ENCODE measurements at regions not wholly inside any gene's neighbourhood (a gene's known extent, or its start where the extent isn't known, plus 50 kb on each side); places are given as distances from the start of the nearest gene placed in this dataset.

- no peak for DNase-seq
Measured at GRCh38 chr21:35344582-35344981, 295.5 kb upstream of the RUNX1 start.

GRCh38 chr21:35343046-35343819 is 294.1 kb upstream of the RUNX1 start:
- no peak for DNase-seq

- DNase-seq: no peak
Measured at GRCh38 chr21:35342440-35342839, 293.3 kb upstream of the RUNX1 start.

- DNase-seq: no peak
Measured at GRCh38 chr21:35340273-35340672, 291.2 kb upstream of the RUNX1 start.

- no peak for DNase-seq
Measured at GRCh38 chr21:35338881-35339632, 290.0 kb upstream of the RUNX1 start.

- DNase-seq: no peak
Measured at GRCh38 chr21:35338281-35338680, 289.2 kb upstream of the RUNX1 start.

GRCh38 chr21:35337573-35337972 is 288.5 kb upstream of the RUNX1 start:
- DNase-seq: no peak

GRCh38 chr21:35336534-35336933 is 287.4 kb upstream of the RUNX1 start:
- DNase-seq: no peak

- no peak for DNase-seq
Measured at GRCh38 chr21:35335951-35336446, 286.9 kb upstream of the RUNX1 start.

GRCh38 chr21:35333831-35334618 is 284.9 kb upstream of the RUNX1 start:
- DNase-seq: no peak

GRCh38 chr21:35332841-35333426 is 283.8 kb upstream of the RUNX1 start:
- no peak for DNase-seq

- no peak for DNase-seq
Measured at GRCh38 chr21:35329940-35330660, 281.0 kb upstream of the RUNX1 start.

- DNase-seq: no peak
Measured at GRCh38 chr21:35328856-35329455, 279.9 kb upstream of the RUNX1 start.

- no peak for DNase-seq
Measured at GRCh38 chr21:35326677-35327076, 277.6 kb upstream of the RUNX1 start.

- DNase-seq: no peak
Measured at GRCh38 chr21:35325953-35326352, 276.9 kb upstream of the RUNX1 start.

GRCh38 chr21:35324372-35325220 is 275.5 kb upstream of the RUNX1 start:
- no peak for DNase-seq

GRCh38 chr21:35323947-35324346 is 274.8 kb upstream of the RUNX1 start:
- DNase-seq: no peak

- DNase-seq: no peak
Measured at GRCh38 chr21:35321322-35322200, 272.5 kb upstream of the RUNX1 start.
